ENCODE measurements at regions not wholly inside any gene's neighbourhood (a gene's known extent, or its start where the extent isn't known, plus 50 kb on each side); places are given as distances from the start of the nearest gene placed in this dataset.

- Histone ChIP-seq H3K27me3 (ENCODE audit: insufficient read depth, low read length) (no peaks in the 10 kb centered on the region), H3K4me1 (ENCODE audit: insufficient read depth, low read length) (no peaks in the 10 kb centered on the region), H3K9ac (ENCODE audit: low read depth, low read length) (no peak overlapping the region), H3K27ac (ENCODE audit: low read depth, low read length) (no peak overlapping the region), H3K36me3 (ENCODE audit: insufficient read depth, low read length) (no peaks in the 10 kb centered on the region), H3K9me3 (ENCODE audit: insufficient read depth, low read depth, low read length) (no peaks in the 10 kb centered on the region), H3K4me3 (ENCODE audit: low read length) (no peak overlapping the region)
- WGBS = 100% methylated on average over 1 of the region's 1 CpG
Measured at GRCh38 chr3:8077126-8077525, 424.5 kb upstream of the LMCD1 start.

GRCh38 chr3:8080464-8080863 is 421.2 kb upstream of the LMCD1 start:
- H3K9me3 ChIP-seq (ENCODE audit: insufficient read depth, low read depth, low read length) = no peaks in the 10 kb centered on the region

GRCh38 chr3:8085498-8085897 is 416.1 kb upstream of the LMCD1 start:
- H3K9me3 ChIP-seq (ENCODE audit: insufficient read depth, low read depth, low read length) = no peaks in the 10 kb centered on the region
- H3K36me3 ChIP-seq (ENCODE audit: insufficient read depth, low read length) = no peaks in the 10 kb centered on the region
- H3K9ac ChIP-seq (ENCODE audit: low read depth, low read length) = no peak overlapping the region
- 87% methylated on average over 1 of the region's 2 CpGs for WGBS
- no peaks in the 10 kb centered on the region for H3K4me1 ChIP-seq (ENCODE audit: insufficient read depth, low read length)
- H3K27me3 ChIP-seq (ENCODE audit: insufficient read depth, low read length) = no peaks in the 10 kb centered on the region
- no peak overlapping the region for H3K27ac ChIP-seq (ENCODE audit: low read depth, low read length)
- no peak overlapping the region for H3K4me3 ChIP-seq (ENCODE audit: low read length)

More at GRCh38 chr3:8080464-8080863, 421.2 kb upstream of the LMCD1 start:
- H3K27ac ChIP-seq (ENCODE audit: low read depth, low read length) = no peak overlapping the region
- H3K9ac ChIP-seq (ENCODE audit: low read depth, low read length) = no peak overlapping the region
- H3K4me1 ChIP-seq (ENCODE audit: insufficient read depth, low read length) = no peaks in the 10 kb centered on the region
- H3K27me3 ChIP-seq (ENCODE audit: insufficient read depth, low read length) = no peaks in the 10 kb centered on the region
- H3K4me3 ChIP-seq (ENCODE audit: low read length) = no peak overlapping the region
- no peaks in the 10 kb centered on the region for H3K36me3 ChIP-seq (ENCODE audit: insufficient read depth, low read length)

- Histone ChIP-seq H3K4me1 (ENCODE audit: insufficient read depth, low read length) (no peaks in the 10 kb centered on the region), H3K27ac (ENCODE audit: low read depth, low read length) (no peak overlapping the region), H3K36me3 (ENCODE audit: insufficient read depth, low read length) (no peaks in the 10 kb centered on the region), H3K9ac (ENCODE audit: low read depth, low read length) (no peak overlapping the region), H3K27me3 (ENCODE audit: insufficient read depth, low read length) (no peaks in the 10 kb centered on the region), H3K4me3 (ENCODE audit: low read length) (no peak overlapping the region), H3K9me3 (ENCODE audit: insufficient read depth, low read depth, low read length) (no peaks in the 10 kb centered on the region)
- 96% methylated on average over 3 of the region's 3 CpGs for WGBS
Measured at GRCh38 chr3:8087951-8088350, 413.7 kb upstream of the LMCD1 start.

- Histone ChIP-seq H3K4me3 (ENCODE audit: low read length) (no peak overlapping the region), H3K36me3 (ENCODE audit: insufficient read depth, low read length) (no peaks in the 10 kb centered on the region), H3K9ac (ENCODE audit: low read depth, low read length) (no peak overlapping the region), H3K4me1 (ENCODE audit: insufficient read depth, low read length) (peaks cover 8% of the 10 kb centered on the region), H3K27ac (ENCODE audit: low read depth, low read length) (no peak overlapping the region), H3K27me3 (ENCODE audit: insufficient read depth, low read length) (no peaks in the 10 kb centered on the region), H3K9me3 (ENCODE audit: insufficient read depth, low read depth, low read length) (no peaks in the 10 kb centered on the region)
- 97% methylated on average over 2 of the region's 2 CpGs for WGBS
Measured at GRCh38 chr3:8094415-8094814, 407.2 kb upstream of the LMCD1 start.

GRCh38 chr3:8095724-8096123 is 405.9 kb upstream of the LMCD1 start:
- Histone ChIP-seq H3K9ac (ENCODE audit: low read depth, low read length) (0 out of 2 replicates have a peak overlapping the region, but pooled peaks have one; percentile 2), H3K4me1 (ENCODE audit: insufficient read depth, low read length) (peaks cover 14% of the 10 kb centered on the region), H3K36me3 (ENCODE audit: insufficient read depth, low read length) (no peaks in the 10 kb centered on the region), H3K9me3 (ENCODE audit: insufficient read depth, low read depth, low read length) (no peaks in the 10 kb centered on the region), H3K4me3 (ENCODE audit: low read length) (no peak overlapping the region), H3K27me3 (ENCODE audit: insufficient read depth, low read length) (no peaks in the 10 kb centered on the region), H3K27ac (ENCODE audit: low read depth, low read length) (no peak overlapping the region)
- WGBS = 32% methylated on average over 5 of the region's 5 CpGs

GRCh38 chr3:8097690-8098089 is 403.9 kb upstream of the LMCD1 start:
- Histone ChIP-seq H3K9ac (ENCODE audit: low read depth, low read length) (no peak overlapping the region), H3K4me1 (ENCODE audit: insufficient read depth, low read length) (peaks cover 14% of the 10 kb centered on the region), H3K4me3 (ENCODE audit: low read length) (no peak overlapping the region), H3K27me3 (ENCODE audit: insufficient read depth, low read length) (no peaks in the 10 kb centered on the region), H3K27ac (ENCODE audit: low read depth, low read length) (no peak overlapping the region), H3K9me3 (ENCODE audit: insufficient read depth, low read depth, low read length) (no peaks in the 10 kb centered on the region), H3K36me3 (ENCODE audit: insufficient read depth, low read length) (no peaks in the 10 kb centered on the region)
- 100% methylated on average over 2 of the region's 4 CpGs for WGBS

GRCh38 chr3:8103954-8104353 is 397.7 kb upstream of the LMCD1 start:
- Histone ChIP-seq H3K9ac (ENCODE audit: low read depth, low read length) (no peak overlapping the region), H3K4me3 (ENCODE audit: low read length) (no peak overlapping the region), H3K36me3 (ENCODE audit: insufficient read depth, low read length) (no peaks in the 10 kb centered on the region), H3K27ac (ENCODE audit: low read depth, low read length) (no peak overlapping the region), H3K9me3 (ENCODE audit: insufficient read depth, low read depth, low read length) (no peaks in the 10 kb centered on the region), H3K27me3 (ENCODE audit: insufficient read depth, low read length) (no peaks in the 10 kb centered on the region), H3K4me1 (ENCODE audit: insufficient read depth, low read length) (peaks cover 5% of the 10 kb centered on the region; the same call in 1 of the 2 replicates)
- 96% methylated on average over 3 of the region's 3 CpGs for WGBS

- H3K9me3 ChIP-seq (ENCODE audit: insufficient read depth, low read depth, low read length) = no peaks in the 10 kb centered on the region
- no peaks in the 10 kb centered on the region for H3K27me3 ChIP-seq (ENCODE audit: insufficient read depth, low read length)
- no peak overlapping the region for H3K9ac ChIP-seq (ENCODE audit: low read depth, low read length)
- H3K4me1 ChIP-seq (ENCODE audit: insufficient read depth, low read length) = peaks cover 5% of the 10 kb centered on the region; the same call in 1 of the 2 replicates
- H3K4me3 ChIP-seq (ENCODE audit: low read length) = no peak overlapping the region
- H3K27ac ChIP-seq (ENCODE audit: low read depth, low read length) = no peak overlapping the region
- 94% methylated on average over 2 of the region's 2 CpGs for WGBS
- no peaks in the 10 kb centered on the region for H3K36me3 ChIP-seq (ENCODE audit: insufficient read depth, low read length)
Measured at GRCh38 chr3:8106921-8107320, 394.7 kb upstream of the LMCD1 start.

- Histone ChIP-seq H3K4me1 (ENCODE audit: insufficient read depth, low read length) (peaks cover 20% of the 10 kb centered on the region), H3K9me3 (ENCODE audit: insufficient read depth, low read depth, low read length) (no peaks in the 10 kb centered on the region), H3K36me3 (ENCODE audit: insufficient read depth, low read length) (no peaks in the 10 kb centered on the region), H3K27me3 (ENCODE audit: insufficient read depth, low read length) (no peaks in the 10 kb centered on the region), H3K4me3 (ENCODE audit: low read length) (no peak overlapping the region), H3K9ac (ENCODE audit: low read depth, low read length) (no peak overlapping the region), H3K27ac (ENCODE audit: low read depth, low read length) (no peak overlapping the region)
- WGBS = 46% methylated on average over 13 of the region's 14 CpGs
Measured at GRCh38 chr3:8110966-8111798, 390.4 kb upstream of the LMCD1 start.

GRCh38 chr3:8112587-8112986 is 389.0 kb upstream of the LMCD1 start:
- H3K4me1 ChIP-seq (ENCODE audit: insufficient read depth, low read length) = peaks cover 20% of the 10 kb centered on the region
- H3K9me3 ChIP-seq (ENCODE audit: insufficient read depth, low read depth, low read length) = no peaks in the 10 kb centered on the region
- no peak overlapping the region for H3K9ac ChIP-seq (ENCODE audit: low read depth, low read length)
- WGBS = 64% methylated on average over 7 of the region's 7 CpGs
- H3K4me3 ChIP-seq (ENCODE audit: low read length) = no peak overlapping the region
- no peaks in the 10 kb centered on the region for H3K27me3 ChIP-seq (ENCODE audit: insufficient read depth, low read length)
- no peaks in the 10 kb centered on the region for H3K36me3 ChIP-seq (ENCODE audit: insufficient read depth, low read length)
- no peak overlapping the region for H3K27ac ChIP-seq (ENCODE audit: low read depth, low read length)

Data from HUES64 (cell line).